SK-N-SH (cell line): ENCODE measurements at regions not wholly inside any gene's neighbourhood (a gene's known extent, or its start where the extent isn't known, plus 50 kb on each side); places are given as distances from the start of the nearest gene placed in this dataset.
"Not testable (repeated sequence)": the region's sequence is repeated elsewhere in the genome, so short reads cannot be mapped to it uniquely, and the experiment has no call there.

Experiments used
- CTCF ChIA-PET: fragments of 300-600, 350-600 bp; formaldehyde crosslinking; extraction: SDS; loops from one replicate; lab custom pipeline; 2021; lab: Yijun Ruan, JAX
- POLR2A ChIA-PET: fragments of 350-600 bp; sonication (Branson Sonifier 250); formaldehyde crosslinking; extraction: SDS; loops from one replicate; lab custom pipeline; 2020; ENCODE audit warnings: antibody characterized with exemption, inconsistent platforms; lab: Yijun Ruan, JAX
- DNase-seq: peaks from one replicate; pipeline ENCODE4 v3.0.0; 2012
- H2AFZ ChIP-seq: fragments of 200-600 bp; sonication (generic); 2 replicates; pipeline ENCODE4 v1.8.1; 2016; ENCODE audit warnings: antibody characterized with exemption, mild to moderate bottlenecking, low read depth
- H3F3A ChIP-seq: fragments of 200-600 bp; sonication (generic); replicated peaks from 2 replicates; pipeline ENCODE3; 2016; ENCODE audit warnings: antibody characterized with exemption, mild to moderate bottlenecking; ENCODE audit not compliant: insufficient read depth
- H3K27ac ChIP-seq, 2 experiments: fragments of 200-500 bp in 1 of 2; fragments of 200-600 bp in 1 of 2; sonication (Bioruptor generic) in 1 of 2; sonication (generic), shearing (Covaris generic) in 1 of 2; 2 replicates each; pipeline versions ENCODE4 v1.5.1 to v1.6.1; 2014 to 2016; ENCODE audit warnings: low read depth in 2 of 2, inconsistent platforms in 1 of 2, low read length in 1 of 2, mild to moderate bottlenecking in 1 of 2, mixed read lengths in 1 of 2
- H3K27me3 ChIP-seq: fragments of 200-600 bp; sonication (generic), shearing (Covaris generic); 2 replicates; pipeline ENCODE4 v1.6.1; 2016; ENCODE audit warnings: mixed run types; ENCODE audit not compliant: insufficient read depth
- H3K36me3 ChIP-seq, 2 experiments: fragments of 200-500 bp in 1 of 2; fragments of 200-600 bp in 1 of 2; sonication (Bioruptor generic) in 1 of 2; sonication (generic) in 1 of 2; replicated peaks in 1 of 2; 2 replicates each; pipeline versions ENCODE3 to v1.5.1; 2014 to 2016; ENCODE audit warnings: low read length in 1 of 2, mild to moderate bottlenecking in 1 of 2; ENCODE audit not compliant: insufficient read depth in 2 of 2, control insufficient read depth in 1 of 2
- H3K4me1 ChIP-seq, 2 experiments: fragments of 200-500 bp in 1 of 2; fragments of 200-600 bp in 1 of 2; sonication (Bioruptor generic) in 1 of 2; sonication (generic), shearing (Covaris generic) in 1 of 2; 2 replicates each; pipeline versions ENCODE4 v1.5.1 to v1.6.1; 2014 to 2016; ENCODE audit warnings: low read depth in 1 of 2, low read length in 1 of 2, mixed run types in 1 of 2; ENCODE audit not compliant: insufficient read depth in 2 of 2, control insufficient read depth in 1 of 2
- H3K4me2 ChIP-seq: fragments of 200-600 bp; sonication (generic), shearing (Covaris generic); 2 replicates; pipeline ENCODE4 v1.6.1; 2017; ENCODE audit warnings: mixed run types
- H3K4me3 ChIP-seq, 2 experiments: fragments of 200-500 bp in 1 of 2; fragments of 200-600 bp in 1 of 2; sonication (Bioruptor generic) in 1 of 2; sonication (generic), shearing (Covaris generic) in 1 of 2; 2 replicates each; pipeline versions ENCODE4 v1.5.1 to v1.8.1; 2014 to 2016; ENCODE audit warnings: low read depth in 2 of 2, inconsistent platforms in 1 of 2, low read length in 1 of 2, mild to moderate bottlenecking in 1 of 2, mixed read lengths in 1 of 2, moderate library complexity in 1 of 2
- H3K79me2 ChIP-seq: fragments of 200-600 bp; sonication (generic); 2 replicates; pipeline ENCODE4 v1.8.1; 2017; ENCODE audit warnings: mild to moderate bottlenecking; ENCODE audit not compliant: insufficient read depth
- H3K9ac ChIP-seq: fragments of 200-600 bp; sonication (generic); 2 replicates; pipeline ENCODE4 v1.6.1; 2017; ENCODE audit warnings: mixed run types
- H3K9me2 ChIP-seq: fragments of 200-600 bp; sonication (generic); 2 replicates; pipeline ENCODE4 v1.6.1; 2017; ENCODE audit warnings: mixed run types
- H3K9me3 ChIP-seq: fragments of 200-600 bp; sonication (generic); 2 replicates; pipeline ENCODE4 v1.6.1; 2017; ENCODE audit warnings: mixed run types, mild to moderate bottlenecking, moderate library complexity
- H4K20me1 ChIP-seq: fragments of 200-600 bp; sonication (generic); 2 replicates; pipeline ENCODE4 v1.6.1; 2017; ENCODE audit warnings: mild to moderate bottlenecking, mixed run types; ENCODE audit not compliant: insufficient read depth
- WGBS: methylation state at CpG from one replicate; pipeline ENCODE4 v1.1.6; 2017; ENCODE audit warnings: low lambda C conversion rate; 5-methylcytosine and 5-hydroxymethylcytosine counted together

DNA sequence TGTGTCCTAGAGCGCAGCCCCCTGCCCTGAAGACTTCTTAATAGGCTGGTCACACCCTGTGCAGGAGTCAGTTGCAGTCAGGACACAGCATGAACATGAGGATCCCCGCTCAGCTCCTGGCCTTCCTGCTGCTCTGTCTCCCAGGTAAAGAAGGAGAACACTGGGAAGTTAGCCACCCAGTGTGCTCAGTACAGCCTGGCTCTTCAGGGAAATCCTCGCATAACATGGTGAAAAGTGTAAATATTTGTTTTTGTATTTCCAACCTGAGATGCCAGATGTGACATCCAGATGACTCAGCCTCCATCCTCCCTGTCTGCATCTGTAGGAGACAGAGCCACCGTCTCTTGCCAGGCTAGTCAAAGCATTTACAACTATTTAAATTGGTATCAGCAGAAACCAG is 203.9 kb downstream of the ANKRD36B start:
- H3K27me3 ChIP-seq, H3K4me3 ChIP-seq, H2AFZ ChIP-seq, H3K9me2 ChIP-seq, H3K4me1 ChIP-seq, DNase-seq, H3K4me2 ChIP-seq, H3K79me2 ChIP-seq, H4K20me1 ChIP-seq, CTCF ChIA-PET, POLR2A ChIA-PET, H3K36me3 ChIP-seq, H3K9ac ChIP-seq, H3K9me3 ChIP-seq, H3F3A ChIP-seq, H3K27ac ChIP-seq: not testable (repeated sequence)
- WGBS, result no CpG with 5 or more reads among the region's 4 CpGs

DNA sequence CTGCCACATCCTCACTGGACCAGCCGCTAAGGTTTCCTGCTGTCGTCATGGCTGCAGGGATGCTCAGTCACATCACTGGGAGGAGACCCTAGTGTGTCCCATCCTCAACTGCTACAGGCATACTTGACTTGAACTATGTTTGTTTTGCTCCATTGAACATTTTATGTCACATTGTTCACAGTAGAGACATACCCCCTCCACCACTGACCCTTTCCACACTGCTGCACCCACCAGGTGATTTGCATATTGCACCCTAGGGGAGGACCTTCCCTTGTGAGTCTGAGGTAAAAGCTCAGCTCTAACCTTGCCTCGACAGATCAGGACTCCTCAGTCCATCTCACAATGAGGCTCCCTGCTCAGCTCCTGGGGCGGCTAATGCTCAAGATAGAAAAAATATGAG is 213.8 kb downstream of the ANKRD36B start:
- CTCF ChIA-PET, H3F3A ChIP-seq: not testable (repeated sequence)
- WGBS, result no CpG with 5 or more reads among the region's 4 CpGs

DNA sequence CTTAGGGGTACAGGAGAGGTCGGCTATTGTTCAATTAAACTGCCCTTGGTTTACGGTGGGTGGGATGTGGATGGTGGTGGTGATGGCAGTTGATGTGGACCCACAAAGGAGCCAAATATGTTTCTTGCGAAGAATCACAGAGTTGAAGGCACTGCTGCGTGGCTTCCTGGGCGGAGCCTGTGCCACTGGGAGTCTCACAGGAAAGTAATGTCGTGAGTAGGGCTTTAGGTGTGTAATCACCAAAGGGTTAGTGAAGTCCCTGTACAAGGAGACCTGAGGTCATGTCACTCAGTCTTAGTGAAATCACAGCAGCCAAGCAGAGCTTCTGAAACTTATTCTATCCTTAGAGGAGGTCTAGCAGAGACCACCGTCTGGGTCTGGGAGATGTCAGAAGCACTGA is 215.3 kb downstream of the ANKRD36B start:
- not testable (repeated sequence) for H3F3A ChIP-seq

More for the DNA sequence above, 213.8 kb downstream of the ANKRD36B start:
- H3K9ac ChIP-seq, H2AFZ ChIP-seq, H3K9me2 ChIP-seq, H3K4me1 ChIP-seq, DNase-seq, H3K79me2 ChIP-seq, POLR2A ChIA-PET, H3K4me3 ChIP-seq, H4K20me1 ChIP-seq, H3K4me2 ChIP-seq, H3K27ac ChIP-seq, H3K9me3 ChIP-seq, H3K27me3 ChIP-seq, H3K36me3 ChIP-seq: not testable (repeated sequence)

DNA sequence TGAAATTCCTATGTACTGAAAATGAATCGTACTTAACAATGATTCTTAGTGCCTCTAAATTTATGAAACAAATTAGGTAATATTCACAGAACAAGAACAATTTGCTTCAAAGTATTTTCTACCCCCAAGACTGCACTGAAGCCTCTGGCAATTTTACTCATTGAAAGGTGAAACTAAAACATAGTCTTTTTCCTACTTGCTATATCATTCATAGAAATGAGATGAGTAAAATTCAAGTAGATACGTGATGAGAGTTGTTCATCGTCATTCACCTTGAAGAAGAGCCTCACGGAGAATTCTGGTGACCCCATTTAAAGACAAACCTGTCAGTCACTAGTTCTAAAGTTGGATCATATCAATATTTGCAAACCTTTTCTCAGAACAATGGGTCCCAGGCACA is 226.5 kb downstream of the ANKRD36B start:
- DNase-seq, H3K9me2 ChIP-seq, H3K9ac ChIP-seq, H3K27ac ChIP-seq, H3K4me3 ChIP-seq, H3K4me1 ChIP-seq, POLR2A ChIA-PET, H3K9me3 ChIP-seq, H2AFZ ChIP-seq, H3K79me2 ChIP-seq, H3F3A ChIP-seq, H3K36me3 ChIP-seq, CTCF ChIA-PET, H4K20me1 ChIP-seq, H3K4me2 ChIP-seq, H3K27me3 ChIP-seq: not testable (repeated sequence)
- WGBS, result no CpG with 5 or more reads among the region's 4 CpGs

More for the DNA sequence above, 215.3 kb downstream of the ANKRD36B start:
- H2AFZ ChIP-seq, H3K9me2 ChIP-seq, H3K4me1 ChIP-seq, CTCF ChIA-PET, H3K79me2 ChIP-seq, POLR2A ChIA-PET, H3K4me3 ChIP-seq, H3K9me3 ChIP-seq, H3K27me3 ChIP-seq, H3K9ac ChIP-seq, H3K4me2 ChIP-seq, H3K27ac ChIP-seq, H4K20me1 ChIP-seq, DNase-seq, H3K36me3 ChIP-seq: not testable (repeated sequence)
- WGBS, result no CpG with 5 or more reads among the region's 7 CpGs
